ENCODE measurements at regions not wholly inside any gene's neighbourhood (a gene's known extent, or its start where the extent isn't known, plus 50 kb on each side); places are given as distances from the start of the nearest gene placed in this dataset.

GRCh38 chr7:106772655-106773108 lies 92.4 kb upstream of the PIK3CG start:
- ATAC-seq, result no peak
- no peak overlapping the region for H3K4me3 Mint-ChIP-seq
- Histone ChIP-seq H3K9me3 (ENCODE audit: control insufficient read depth, insufficient read depth, low read length) (no peaks in the 10 kb centered on the region), H3K36me3 (ENCODE audit: control insufficient read depth, insufficient read depth, low read length) (no peaks in the 10 kb centered on the region), H3K4me3 (ENCODE audit: low read length) (no peak overlapping the region), H3K27me3 (ENCODE audit: control insufficient read depth, insufficient read depth, low read length) (no peaks in the 10 kb centered on the region), H3K27ac (ENCODE audit: low read length) (no peak overlapping the region), H3K4me1 (ENCODE audit: control insufficient read depth, insufficient read depth, low read length) (no peaks in the 10 kb centered on the region)
- no peak overlapping the region for H3K27ac Mint-ChIP-seq
- DNase-seq, result no peak
- intact Hi-C loops (cut with micrococcal nuclease), result no loop called here
- no peaks in the 10 kb centered on the region for H3K9me3 Mint-ChIP-seq
- TF ChIP-seq CTCF (IDR thresholded peaks at IDR 0.05), result no peak
- H3K4me1 Mint-ChIP-seq, result peaks cover 11 to 12% of the 10 kb centered on the region in 2 donors
- H3K36me3 Mint-ChIP-seq, result no peaks in the 10 kb centered on the region
- WGBS (ENCODE audit: insufficient coverage), result 88% methylated on average over 1 of the region's 3 CpGs
- H3K27me3 Mint-ChIP-seq (ENCODE audit: low read depth in 2 of 2), result peaks cover 0 to 9% of the 10 kb centered on the region in 2 donors

- no peak overlapping the region for H3K4me3 Mint-ChIP-seq
These were observed 91.9 kb upstream of the PIK3CG start for GRCh38 chr7:106773228-106773627.

GRCh38 chr7:106773721-106774120 lies 91.4 kb upstream of the PIK3CG start:
- peaks cover 0 to 13% of the 10 kb centered on the region in 2 donors for H3K27me3 Mint-ChIP-seq (ENCODE audit: low read depth in 2 of 2)
- H3K9me3 Mint-ChIP-seq, result no peaks in the 10 kb centered on the region
- Histone ChIP-seq H3K4me3 (ENCODE audit: low read length) (no peak overlapping the region), H3K36me3 (ENCODE audit: control insufficient read depth, insufficient read depth, low read length) (no peaks in the 10 kb centered on the region), H3K27me3 (ENCODE audit: control insufficient read depth, insufficient read depth, low read length) (no peaks in the 10 kb centered on the region), H3K9me3 (ENCODE audit: control insufficient read depth, insufficient read depth, low read length) (no peaks in the 10 kb centered on the region), H3K27ac (ENCODE audit: low read length) (no peak overlapping the region), H3K4me1 (ENCODE audit: control insufficient read depth, insufficient read depth, low read length) (no peaks in the 10 kb centered on the region)
- H3K36me3 Mint-ChIP-seq, result no peaks in the 10 kb centered on the region
- WGBS (ENCODE audit: insufficient coverage), result no CpG with 5 or more reads among the region's 2 CpGs
- H3K27ac Mint-ChIP-seq, result no peak overlapping the region
- intact Hi-C loops (cut with micrococcal nuclease), result no loop called here
- peaks cover under 1 to 1% of the 10 kb centered on the region in 2 donors for H3K4me1 Mint-ChIP-seq
- ATAC-seq, result no peak
- DNase-seq, result no peak
- TF ChIP-seq CTCF (IDR thresholded peaks at IDR 0.05), result no peak
- H3K4me3 Mint-ChIP-seq, result no peak overlapping the region

More at GRCh38 chr7:106773228-106773627, 91.9 kb upstream of the PIK3CG start:
- Histone ChIP-seq H3K4me1 (ENCODE audit: control insufficient read depth, insufficient read depth, low read length) (no peaks in the 10 kb centered on the region), H3K9me3 (ENCODE audit: control insufficient read depth, insufficient read depth, low read length) (no peaks in the 10 kb centered on the region), H3K4me3 (ENCODE audit: low read length) (no peak overlapping the region), H3K36me3 (ENCODE audit: control insufficient read depth, insufficient read depth, low read length) (no peaks in the 10 kb centered on the region), H3K27me3 (ENCODE audit: control insufficient read depth, insufficient read depth, low read length) (no peaks in the 10 kb centered on the region), H3K27ac (ENCODE audit: low read length) (no peak overlapping the region)
- intact Hi-C loops (cut with micrococcal nuclease), result no loop called here
- Mint-ChIP-seq H3K27ac (no peak overlapping the region), H3K36me3 (no peaks in the 10 kb centered on the region), H3K9me3 (no peaks in the 10 kb centered on the region), H3K27me3 (ENCODE audit: low read depth in 2 of 2) (peaks cover 0 to 13% of the 10 kb centered on the region in 2 donors), H3K4me1 (peaks cover 6% of the 10 kb centered on the region in 2 donors)
- WGBS (ENCODE audit: insufficient coverage), result 75% methylated on average over 1 of the region's 1 CpG
- DNase-seq, result no peak
- no peak for TF ChIP-seq CTCF (IDR thresholded peaks at IDR 0.05)
- ATAC-seq, result no peak

GRCh38 chr7:106774213-106774767 lies 90.8 kb upstream of the PIK3CG start:
- H3K9me3 Mint-ChIP-seq, result no peaks in the 10 kb centered on the region
- Histone ChIP-seq H3K27ac (ENCODE audit: low read length) (no peak overlapping the region), H3K9me3 (ENCODE audit: control insufficient read depth, insufficient read depth, low read length) (no peaks in the 10 kb centered on the region), H3K4me3 (ENCODE audit: low read length) (no peak overlapping the region), H3K36me3 (ENCODE audit: control insufficient read depth, insufficient read depth, low read length) (no peaks in the 10 kb centered on the region), H3K4me1 (ENCODE audit: control insufficient read depth, insufficient read depth, low read length) (no peaks in the 10 kb centered on the region), H3K27me3 (ENCODE audit: control insufficient read depth, insufficient read depth, low read length) (no peaks in the 10 kb centered on the region)
- ATAC-seq, result no peak
- no peaks in the 10 kb centered on the region for H3K36me3 Mint-ChIP-seq
- intact Hi-C loops (cut with micrococcal nuclease), result no loop called here
- no peak for TF ChIP-seq CTCF (IDR thresholded peaks at IDR 0.05)
- H3K4me1 Mint-ChIP-seq, result no peaks in the 10 kb centered on the region
- no peak overlapping the region for H3K4me3 Mint-ChIP-seq
- H3K27ac Mint-ChIP-seq, result no peak overlapping the region
- peaks cover 0 to 13% of the 10 kb centered on the region in 2 donors for H3K27me3 Mint-ChIP-seq (ENCODE audit: low read depth in 2 of 2)
- DNase-seq, result no peak
- 100% methylated on average over 3 of the region's 4 CpGs for WGBS (ENCODE audit: insufficient coverage)
